Fibroblast of skin of right quadriceps (primary cell): ENCODE measurements at regions not wholly inside any gene's neighbourhood (a gene's known extent, or its start where the extent isn't known, plus 50 kb on each side); places are given as distances from the start of the nearest gene placed in this dataset.

Source experiments
- DNase-seq: peaks from one replicate; pipeline ENCODE4 v3.0.0-alpha.2; 2013

- DNase-seq: no peak
Measured at GRCh38 chr12:13839365-13840336, 141.8 kb downstream of the GRIN2B start.

DNA sequence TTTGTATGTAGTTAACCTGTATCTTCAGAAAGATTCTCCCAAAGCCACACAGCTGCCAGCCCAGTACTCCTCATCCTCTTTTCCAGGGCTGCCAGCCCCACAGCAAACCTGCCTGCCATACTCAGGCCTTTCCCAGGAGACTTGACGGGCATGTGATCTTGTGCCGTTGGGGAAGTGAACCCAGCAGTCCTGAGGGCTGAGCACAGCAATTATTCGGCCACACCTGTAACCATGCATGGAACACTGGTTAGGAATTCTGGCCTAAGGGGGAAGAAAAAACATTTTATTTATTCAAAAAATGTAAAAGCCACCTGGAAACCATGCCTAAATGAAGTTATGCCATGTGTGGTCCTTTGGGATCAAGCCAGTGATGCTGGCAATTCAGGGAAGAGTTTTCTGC lies 145.3 kb downstream of the GRIN2B start:
- no peak for DNase-seq

DNA sequence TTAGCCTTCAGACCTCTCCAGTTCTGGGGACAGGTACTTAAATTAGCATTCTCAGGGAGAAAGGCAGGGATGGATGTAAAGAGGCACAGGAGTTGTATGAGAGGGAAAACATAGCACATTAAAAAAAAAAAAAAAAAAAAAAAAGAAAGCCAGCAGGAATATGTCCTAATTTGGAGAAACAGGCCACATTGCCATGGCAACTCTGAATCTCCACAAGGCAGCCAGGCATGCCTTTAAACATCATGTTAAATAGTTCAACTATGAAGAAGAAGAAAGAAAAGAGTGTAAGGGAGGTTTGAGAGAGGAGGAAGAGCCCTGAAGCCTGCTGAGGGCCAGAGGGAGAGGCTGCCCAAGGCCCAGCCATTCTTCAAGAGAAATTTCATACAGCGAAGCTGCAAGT lies 145.8 kb downstream of the GRIN2B start:
- no peak for DNase-seq

GRCh38 chr12:13834241-13834640 lies 147.2 kb downstream of the GRIN2B start:
- no peak for DNase-seq

GRCh38 chr12:13817131-13817530 lies 164.3 kb downstream of the GRIN2B start:
- DNase-seq: no peak

DNA sequence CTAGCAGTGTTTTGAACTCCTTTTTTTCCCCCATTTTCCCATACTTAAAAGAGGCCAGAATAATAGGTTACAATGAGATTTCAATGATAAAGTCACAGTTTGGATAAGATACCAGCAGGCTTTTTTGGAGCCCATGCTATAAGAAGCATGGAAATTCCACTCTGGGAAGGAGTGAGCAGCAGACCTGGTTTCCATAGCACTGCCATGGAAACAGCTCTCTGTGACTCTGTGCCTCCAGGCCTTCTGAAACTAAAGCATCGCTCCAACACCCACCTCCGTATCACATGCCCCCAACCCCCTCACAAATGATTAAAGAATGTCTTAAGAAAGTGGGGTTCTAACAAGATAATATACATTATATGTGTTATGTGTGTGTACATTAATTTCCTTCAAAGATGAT lies 165.0 kb downstream of the GRIN2B start:
- no peak for DNase-seq

DNA sequence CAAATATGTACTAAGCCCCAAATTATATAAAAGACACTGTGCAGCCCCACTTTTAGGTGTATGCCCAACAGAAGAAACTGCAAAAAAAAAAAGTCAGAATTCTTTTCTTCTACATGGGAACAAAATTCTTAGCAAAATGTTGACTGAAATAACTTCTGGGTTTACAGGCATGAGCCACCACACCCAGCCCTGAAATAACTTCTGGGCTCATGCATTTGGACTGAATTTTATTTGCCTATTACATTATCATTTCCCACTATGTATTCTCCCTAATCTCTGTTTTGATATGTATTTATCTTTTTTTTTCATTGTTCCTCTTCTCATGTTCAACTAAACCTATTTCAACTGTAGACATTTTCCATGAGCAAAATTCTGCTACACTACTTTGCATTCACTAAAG lies 169.2 kb downstream of the GRIN2B start:
- no peak for DNase-seq

DNA sequence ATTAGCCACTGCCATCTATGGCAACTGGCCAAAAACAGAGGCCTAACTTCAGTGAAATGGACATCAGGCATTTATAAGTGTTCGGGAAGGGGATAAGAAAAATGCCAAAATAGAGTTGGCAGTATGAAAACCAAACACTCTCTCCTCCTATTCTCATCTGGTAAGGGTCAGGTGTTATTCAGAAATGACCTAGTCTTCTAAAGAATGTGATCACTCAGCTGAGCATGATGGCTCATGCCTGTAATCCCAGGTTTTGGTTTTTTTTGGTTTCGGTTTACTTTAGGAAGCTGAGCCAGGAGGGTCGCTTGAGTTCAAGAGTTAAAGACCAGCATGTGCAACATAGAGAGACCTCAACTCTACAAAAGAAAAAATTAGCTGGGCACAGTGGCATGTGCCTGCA lies 170.3 kb downstream of the GRIN2B start:
- no peak for DNase-seq

DNA sequence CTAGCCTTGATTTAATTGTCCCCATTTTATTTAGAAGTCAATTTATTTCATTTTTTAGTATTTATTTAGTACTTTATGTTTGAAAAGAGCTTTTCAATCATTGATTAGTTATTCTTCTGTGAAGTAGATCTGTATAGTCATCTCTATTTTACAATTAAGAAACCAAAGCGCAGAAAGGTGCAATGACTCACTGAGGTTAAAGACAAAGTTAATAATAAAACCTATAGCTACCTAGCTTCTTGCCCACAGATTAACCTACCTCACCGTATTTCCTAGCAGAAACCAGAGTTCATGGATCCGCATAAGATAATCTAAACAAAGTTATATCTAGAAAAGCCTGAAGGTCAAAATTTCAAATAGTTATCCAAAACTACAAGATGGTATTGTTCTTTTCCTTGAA lies 176.4 kb downstream of the GRIN2B start:
- DNase-seq: no peak

DNA sequence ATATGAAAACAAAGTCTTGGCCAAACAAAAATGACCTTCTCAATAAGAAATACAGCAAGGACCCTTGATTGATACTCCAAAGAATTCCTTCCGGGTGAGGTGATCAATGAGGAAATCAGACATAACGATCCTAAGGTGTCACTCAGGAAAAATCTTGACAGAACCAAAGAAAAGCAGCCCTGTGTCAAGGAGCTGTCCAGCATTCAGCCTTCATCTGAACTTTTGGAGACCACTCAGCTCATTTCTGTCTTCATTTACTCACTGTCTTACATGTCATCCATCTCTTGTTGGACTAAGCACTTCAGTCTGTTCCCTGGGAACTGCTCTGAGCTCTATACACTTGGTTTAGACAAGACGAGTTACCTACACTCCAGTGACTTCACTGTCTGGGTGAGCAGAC lies 179.9 kb downstream of the GRIN2B start:
- no peak for DNase-seq

- no peak for DNase-seq
Measured at GRCh38 chr12:13799574-13799973, 181.8 kb downstream of the GRIN2B start.

DNA sequence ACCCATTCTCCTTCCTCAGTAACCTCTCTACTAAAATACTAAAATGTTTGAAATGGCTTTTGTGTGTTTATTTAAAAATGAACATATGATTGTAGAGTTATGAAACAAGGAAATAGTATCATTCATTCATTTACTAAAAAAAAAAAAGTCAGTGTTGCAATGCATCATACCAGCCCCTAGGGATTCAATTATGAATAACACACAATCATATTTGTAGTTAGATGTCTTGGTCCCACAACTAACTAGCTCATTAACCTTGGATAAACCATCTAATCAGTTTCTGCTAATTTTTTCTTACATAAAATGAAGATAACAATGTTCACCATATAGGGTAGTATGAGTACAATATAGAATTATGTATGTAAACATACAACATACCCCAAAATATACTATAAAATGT lies 183.2 kb downstream of the GRIN2B start:
- no peak for DNase-seq

DNA sequence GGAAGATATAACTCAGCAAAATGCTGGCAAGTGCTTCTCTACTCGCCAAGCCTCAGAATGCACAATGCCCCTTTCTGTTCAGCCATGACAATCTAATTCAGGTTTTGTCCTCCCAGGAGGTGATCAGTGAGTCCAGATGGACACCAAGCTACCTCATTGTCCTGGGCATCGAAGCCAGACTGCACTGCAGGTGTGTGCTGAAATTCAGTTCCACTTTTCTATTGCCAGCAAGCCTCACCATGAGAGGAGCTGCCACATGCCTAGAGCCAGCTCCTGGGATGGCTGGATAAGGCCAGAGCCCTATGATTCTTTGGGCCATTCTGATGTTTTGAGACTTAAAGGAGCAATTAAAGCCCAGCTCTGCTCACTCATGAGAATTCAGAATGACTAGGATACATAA lies 186.7 kb downstream of the GRIN2B start:
- no peak for DNase-seq

DNA sequence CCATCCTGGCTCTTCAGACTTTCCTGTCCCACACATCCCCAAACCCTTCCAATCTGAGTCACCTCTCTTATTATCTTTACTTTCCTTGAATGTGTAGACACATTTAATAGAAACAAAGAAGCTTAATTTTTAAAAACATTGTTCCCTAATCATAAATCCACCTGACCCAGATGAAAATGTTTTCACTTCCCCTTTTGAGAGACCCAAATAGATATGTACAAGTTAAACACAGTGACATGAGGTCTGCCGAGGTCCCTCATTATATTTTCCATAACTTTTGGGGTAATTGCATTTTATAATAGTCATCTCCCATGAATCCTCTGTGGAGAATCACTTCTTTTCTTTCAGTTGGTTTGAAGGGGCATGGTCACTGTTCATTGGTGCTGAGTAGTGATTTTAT lies 191.1 kb downstream of the GRIN2B start:
- DNase-seq: no peak

GRCh38 chr12:13788626-13789025 lies 192.8 kb downstream of the GRIN2B start:
- no peak for DNase-seq

DNA sequence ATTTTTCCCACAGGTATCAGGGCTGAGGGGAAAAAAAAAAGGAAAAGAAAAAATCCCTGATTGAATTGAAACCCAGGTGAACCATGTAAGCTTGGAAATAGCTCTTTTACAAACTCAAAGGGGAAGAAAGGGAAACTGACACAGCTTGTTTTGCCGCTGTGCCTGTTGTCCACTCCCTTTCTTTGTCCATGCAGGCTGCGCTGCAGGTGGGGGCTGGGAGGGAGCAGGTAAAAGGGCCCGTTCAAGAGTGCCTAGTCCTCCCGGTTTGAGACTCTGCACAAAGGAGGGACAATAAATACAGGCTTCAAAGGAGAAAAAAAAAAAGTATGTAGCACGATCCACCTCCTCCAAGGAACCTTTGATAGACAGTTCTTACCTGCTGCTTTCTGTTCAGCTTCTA lies 194.8 kb downstream of the GRIN2B start:
- DNase-seq: no peak

GRCh38 chr12:13784504-13784903 lies 196.9 kb downstream of the GRIN2B start:
- no peak for DNase-seq

DNA sequence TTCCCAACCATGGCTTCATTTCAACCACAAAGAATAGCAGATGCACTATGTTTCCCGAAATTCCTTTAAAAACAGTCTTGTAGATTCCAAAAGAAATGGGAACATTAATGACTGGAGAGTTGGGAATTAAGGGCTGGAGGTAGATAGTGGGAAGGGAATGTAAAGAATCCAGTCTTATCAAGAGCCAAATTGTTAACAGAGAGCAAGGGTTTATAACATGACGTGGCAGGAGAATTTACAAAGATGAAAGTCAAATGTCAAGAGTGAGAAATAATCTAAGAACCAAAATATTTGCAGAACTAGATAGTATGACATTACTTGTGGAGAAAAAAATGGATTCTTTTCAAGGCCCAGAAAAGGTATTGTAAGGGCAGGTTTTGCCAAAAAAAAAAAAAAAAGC lies 200.9 kb downstream of the GRIN2B start:
- no peak for DNase-seq

DNA sequence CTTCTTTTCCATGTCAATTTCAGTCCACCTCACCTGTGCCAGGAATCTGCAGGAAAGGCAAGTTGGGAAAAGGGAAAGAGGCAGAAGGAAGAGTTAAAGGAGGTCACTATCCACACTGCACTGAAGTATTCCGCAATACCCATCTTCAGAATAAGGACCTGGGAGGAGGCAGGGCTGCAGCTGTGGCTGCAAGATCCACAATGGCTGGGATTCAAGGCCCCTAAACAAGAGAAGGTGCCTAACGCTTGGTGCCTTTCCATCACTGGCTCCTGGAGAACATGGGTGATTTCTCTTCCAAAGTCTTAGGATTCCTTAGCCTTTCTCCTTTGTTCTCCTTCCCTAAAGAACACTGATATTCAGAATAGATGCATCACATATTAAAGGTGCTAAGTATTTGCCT lies 204.0 kb downstream of the GRIN2B start:
- no peak for DNase-seq

- no peak for DNase-seq
Measured at GRCh38 chr12:13772264-13772663, 209.1 kb downstream of the GRIN2B start.

DNA sequence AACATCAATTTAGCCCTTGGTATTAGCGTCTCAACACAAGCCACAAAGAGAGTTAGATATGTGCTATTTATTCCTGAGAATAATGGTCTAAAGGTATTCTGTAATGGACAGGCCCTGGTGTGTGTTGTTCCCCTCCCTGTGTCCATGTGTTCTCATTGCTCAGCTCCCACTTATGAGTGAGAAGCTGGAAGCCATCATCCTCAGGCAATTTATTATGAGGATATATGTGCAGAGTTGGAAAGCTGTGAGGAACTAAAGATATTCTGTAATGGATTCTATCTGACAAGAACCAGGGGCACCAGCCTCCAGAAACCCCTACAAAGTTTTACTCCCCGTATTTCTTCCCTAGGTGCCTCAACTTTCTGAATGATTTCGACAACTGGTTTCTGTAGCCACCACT lies 210.8 kb downstream of the GRIN2B start:
- DNase-seq: no peak

GRCh38 chr12:13769966-13770365 lies 211.4 kb downstream of the GRIN2B start:
- DNase-seq: no peak

- no peak for DNase-seq
Measured at GRCh38 chr12:13769273-13769672, 212.1 kb downstream of the GRIN2B start.

DNA sequence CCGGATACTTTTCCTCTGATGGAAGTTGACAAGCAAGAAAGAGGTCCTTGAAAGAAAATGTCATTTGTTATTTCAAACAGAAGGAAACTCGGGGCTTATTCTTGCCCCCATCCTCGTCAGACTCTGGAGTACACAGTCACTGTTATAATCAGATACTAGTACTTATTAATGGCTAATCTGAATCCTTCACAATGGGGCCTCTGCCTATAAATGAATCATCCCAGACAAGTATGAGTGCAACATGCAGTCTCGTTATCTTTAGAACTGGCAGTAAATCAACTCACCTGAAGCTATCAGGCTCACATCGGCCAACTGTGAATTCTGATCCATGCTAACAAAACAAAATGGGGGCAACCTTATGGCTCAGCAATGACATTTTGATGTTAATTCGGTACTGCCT lies 216.7 kb downstream of the GRIN2B start:
- no peak for DNase-seq

DNA sequence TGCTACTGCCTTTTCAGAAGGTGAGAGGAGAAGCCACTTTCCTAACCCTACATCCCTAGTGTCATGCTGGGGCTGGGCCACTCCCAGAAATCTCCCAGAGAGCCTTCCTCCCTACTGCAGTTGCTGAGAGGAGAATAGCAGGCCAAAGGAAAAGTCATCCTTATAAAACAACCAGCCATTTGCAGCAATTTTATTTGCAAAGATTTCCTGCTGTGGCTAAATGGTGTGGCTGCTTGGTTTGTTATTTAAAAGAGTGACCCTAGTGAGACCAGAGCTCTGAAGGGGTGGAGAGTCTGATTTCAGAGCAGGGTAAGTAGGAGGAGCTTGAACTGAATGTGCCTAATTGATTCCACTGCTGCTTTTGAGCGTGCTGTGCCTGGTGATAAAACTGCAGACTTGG lies 232.0 kb downstream of the GRIN2B start:
- DNase-seq: no peak
